ENCODE measurements at regions not wholly inside any gene's neighbourhood (a gene's known extent, or its start where the extent isn't known, plus 50 kb on each side); places are given as distances from the start of the nearest gene placed in this dataset.
A peak's percentile ranks its signal among the peaks of the same experiment; 100 is the strongest.

GRCh38 chr5:67416986-67417385, 220.4 kb upstream of the CD180 start:
- peaks cover 0 to 21% (median 0%) of the 10 kb centered on the region in 4 donors for H3K4me1 ChIP-seq
- no peaks in the 10 kb centered on the region for H3K27me3 ChIP-seq
- no peak overlapping the region for H3K4me3 ChIP-seq
- H3K36me3 ChIP-seq, result no peaks in the 10 kb centered on the region
- WGBS, 2 donors, result 74 to 80% methylated on average over 2 of the region's 2 CpGs
- TF ChIP-seq POLR2A (IDR thresholded peaks at IDR 0.05) (no peak), CTCF (IDR thresholded peaks at IDR 0.05) (no peak), EP300 (IDR thresholded peaks at IDR 0.05) (no peak)
- peak overlapping the region in 1 of 4 donors; percentile 14 for H3K27ac ChIP-seq
- no peak for DNase-seq (ENCODE audit: low spot score in 2 of 2)
- H3K9me3 ChIP-seq, result no peaks in the 10 kb centered on the region

GRCh38 chr5:67416133-67416937, 219.7 kb upstream of the CD180 start:
- Histone ChIP-seq H3K27me3 (no peaks in the 10 kb centered on the region), H3K9me3 (no peaks in the 10 kb centered on the region), H3K4me3 (no peak overlapping the region), H3K36me3 (no peaks in the 10 kb centered on the region), H3K27ac (peak overlapping the region in 1 of 4 donors; percentile 9), H3K4me1 (peaks cover 0 to 21% (median 0%) of the 10 kb centered on the region in 4 donors)
- TF ChIP-seq EP300 (IDR thresholded peaks at IDR 0.05), result no peak
- TF ChIP-seq CTCF (IDR thresholded peaks at IDR 0.05), result no peak
- no peak for TF ChIP-seq POLR2A (IDR thresholded peaks at IDR 0.05)
- 79% methylated on average over 1 of the region's 1 CpG for WGBS, 2 donors
- DNase-seq (ENCODE audit: low spot score in 2 of 2), result no peak

- peaks cover 0 to 21% (median 0%) of the 10 kb centered on the region in 4 donors for H3K4me1 ChIP-seq
- no peaks in the 10 kb centered on the region for H3K27me3 ChIP-seq
- peak overlapping the region in 2 of 4 donors; percentile 9 to 10 for H3K27ac ChIP-seq
- no peak for DNase-seq (ENCODE audit: low spot score in 2 of 2)
- H3K36me3 ChIP-seq, result no peaks in the 10 kb centered on the region
- TF ChIP-seq CTCF (IDR thresholded peaks at IDR 0.05) (no peak), POLR2A (IDR thresholded peaks at IDR 0.05) (no peak), EP300 (IDR thresholded peaks at IDR 0.05) (no peak)
- no peak overlapping the region for H3K4me3 ChIP-seq
- H3K9me3 ChIP-seq, result no peaks in the 10 kb centered on the region
These were observed 218.1 kb upstream of the CD180 start for GRCh38 chr5:67414712-67415111.

- Histone ChIP-seq H3K27me3 (no peaks in the 10 kb centered on the region), H3K4me3 (no peak overlapping the region), H3K9me3 (no peaks in the 10 kb centered on the region), H3K27ac (no peak overlapping the region), H3K36me3 (no peaks in the 10 kb centered on the region), H3K4me1 (peaks cover 0 to 21% (median 0%) of the 10 kb centered on the region in 4 donors)
- 47 to 56% methylated on average over 3 of the region's 3 CpGs for WGBS, 2 donors
- TF ChIP-seq CTCF (IDR thresholded peaks at IDR 0.05) (no peak), POLR2A (IDR thresholded peaks at IDR 0.05) (no peak), EP300 (IDR thresholded peaks at IDR 0.05) (no peak)
- no peak for DNase-seq (ENCODE audit: low spot score in 2 of 2)
These were observed 217.1 kb upstream of the CD180 start for GRCh38 chr5:67413721-67414120.

- Histone ChIP-seq H3K36me3 (no peaks in the 10 kb centered on the region), H3K9me3 (no peaks in the 10 kb centered on the region), H3K4me1 (peaks cover 0 to 13% (median 0%) of the 10 kb centered on the region in 4 donors), H3K27me3 (no peaks in the 10 kb centered on the region), H3K27ac (no peak overlapping the region), H3K4me3 (no peak overlapping the region)
- TF ChIP-seq EP300 (IDR thresholded peaks at IDR 0.05), result no peak
- no peak for DNase-seq (ENCODE audit: low spot score in 2 of 2)
- WGBS, 2 donors, result 71% methylated on average over 4 of the region's 4 CpGs
These were observed 212.7 kb upstream of the CD180 start for GRCh38 chr5:67409126-67409777.

Data from tibial nerve (tissue), 4 donors.